SU-DHL-6 (cell line): ENCODE measurements at regions not wholly inside any gene's neighbourhood (a gene's known extent, or its start where the extent isn't known, plus 50 kb on each side); places are given as distances from the start of the nearest gene placed in this dataset.

ENCODE experiments used
- H2AFZ ChIP-seq: fragments of 200-600 bp; sonication (generic); 2 replicates; pipeline ENCODE4 v1.6.1; 2014; ENCODE audit warnings: low read depth, mild to moderate bottlenecking, moderate library complexity, mixed read lengths, antibody characterized with exemption, low read length; ENCODE audit not compliant: severe bottlenecking
- H3F3A ChIP-seq: fragments of 200-600 bp; shearing (Covaris generic); 2 replicates; pipeline ENCODE4 v1.6.0; 2016; ENCODE audit warnings: antibody characterized with exemption, mild to moderate bottlenecking; ENCODE audit not compliant: insufficient read depth
- H3K27ac ChIP-seq: fragments of 200-600 bp; sonication (generic); 2 replicates; pipeline ENCODE4 v1.5.1; 2016; ENCODE audit warnings: low read depth, mild to moderate bottlenecking, low read length, moderate library complexity, mixed read lengths
- H3K27me3 ChIP-seq: fragments of 200-600 bp; sonication (generic), shearing (Covaris generic); 2 replicates; pipeline ENCODE4 v1.6.0; 2014; ENCODE audit warnings: mild to moderate bottlenecking, low read length
- H3K36me3 ChIP-seq: fragments of 200-600 bp; sonication (generic); 2 replicates; pipeline ENCODE4 v1.6.1; 2014; ENCODE audit warnings: mild to moderate bottlenecking, low read length, mixed read lengths
- H3K4me2 ChIP-seq: fragments of 300-600, 200-600 bp; shearing (Covaris generic), sonication (generic); 2 replicates; pipeline ENCODE4 v1.6.0; 2014; ENCODE audit warnings: low read length, low read depth, mild to moderate bottlenecking; ENCODE audit not compliant: poor library complexity, severe bottlenecking
- H3K4me3 ChIP-seq: fragments of 200-600 bp; sonication (generic); 2 replicates; pipeline ENCODE4 v1.5.1; 2014; ENCODE audit warnings: antibody characterized with exemption, low read length, mild to moderate bottlenecking, mixed read lengths; ENCODE audit not compliant: insufficient read depth, poor library complexity, severe bottlenecking
- H3K79me2 ChIP-seq: fragments of 200-600 bp; sonication (generic); 2 replicates; pipeline ENCODE4 v1.6.1; 2014; ENCODE audit warnings: mild to moderate bottlenecking, low read length, moderate library complexity; ENCODE audit not compliant: insufficient read depth
- H3K9ac ChIP-seq: fragments of 200-600 bp; sonication (generic); 2 replicates; pipeline ENCODE4 v1.7.0; 2014; ENCODE audit warnings: mild to moderate bottlenecking, low read length
- H3K9me2 ChIP-seq: fragments of 200-600 bp; sonication (generic); replicated peaks from 2 replicates; pipeline ENCODE4 v1.6.1; 2014; ENCODE audit warnings: low read length; ENCODE audit not compliant: insufficient read depth
- H3K9me3 ChIP-seq: fragments of 200-600 bp; sonication (generic); 2 replicates; pipeline ENCODE4 v1.6.1; 2014; ENCODE audit warnings: low read length, mixed read lengths; ENCODE audit not compliant: insufficient read depth
- H4K20me1 ChIP-seq: fragments of 200-600 bp; sonication (generic); 2 replicates; pipeline ENCODE4 v1.6.1; 2014; ENCODE audit warnings: low read depth, mild to moderate bottlenecking, antibody characterized with exemption, low read length, moderate library complexity, mixed read lengths
- EZH2phosphoT487 ChIP-seq: fragments of 200-600 bp; sonication (generic), shearing (Covaris generic); conservative IDR thresholded peaks from 2 replicates; pipeline ENCODE4 v1.6.1; 2018; ENCODE audit warnings: mild to moderate bottlenecking, antibody characterized with exemption, low read length, moderate library complexity, mixed read lengths
- TF ChIP-seq, protein P1 (sequence below): fragments of 200-600 bp; sonication (generic); IDR thresholded peaks from one replicate; pipeline ENCODE4 v1.5.1; 2017; ENCODE audit warnings: antibody characterized with exemption, mild to moderate bottlenecking, low read length, moderate library complexity; ENCODE audit not compliant: insufficient read depth, poor library complexity, severe bottlenecking

DNA sequence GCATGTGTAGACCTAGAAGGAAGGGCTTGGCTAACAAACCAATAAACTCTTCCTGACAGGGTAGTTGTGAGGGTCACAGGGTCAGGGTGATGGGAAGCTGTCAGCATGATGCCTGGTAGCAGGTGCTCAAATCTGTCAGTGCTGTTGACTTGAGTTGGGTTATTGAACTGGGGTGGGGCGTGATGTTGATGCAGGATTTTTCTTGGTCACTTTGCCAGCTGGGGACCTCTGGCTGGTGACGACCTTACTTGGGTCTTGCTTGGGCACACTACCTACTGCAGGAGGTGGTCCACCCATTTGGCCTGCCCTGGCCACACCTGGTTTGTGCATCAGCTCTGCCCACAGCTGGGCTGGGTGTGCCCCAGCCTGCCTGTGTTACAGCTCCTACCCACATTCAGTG lies 624.4 kb downstream of the PTPRU start:
- H3K79me2 ChIP-seq = no peaks in the 10 kb centered on the region
- no peak overlapping the region for H3K4me2 ChIP-seq
- no peak overlapping the region for H2AFZ ChIP-seq
- H3K27me3 ChIP-seq = no peaks in the 10 kb centered on the region
- H4K20me1 ChIP-seq = no peaks in the 10 kb centered on the region
- no peaks in the 10 kb centered on the region for H3K36me3 ChIP-seq
- H3K27ac ChIP-seq = no peak overlapping the region
- no peaks in the 10 kb centered on the region for H3K9me2 ChIP-seq
- TF ChIP-seq, protein P1, sequence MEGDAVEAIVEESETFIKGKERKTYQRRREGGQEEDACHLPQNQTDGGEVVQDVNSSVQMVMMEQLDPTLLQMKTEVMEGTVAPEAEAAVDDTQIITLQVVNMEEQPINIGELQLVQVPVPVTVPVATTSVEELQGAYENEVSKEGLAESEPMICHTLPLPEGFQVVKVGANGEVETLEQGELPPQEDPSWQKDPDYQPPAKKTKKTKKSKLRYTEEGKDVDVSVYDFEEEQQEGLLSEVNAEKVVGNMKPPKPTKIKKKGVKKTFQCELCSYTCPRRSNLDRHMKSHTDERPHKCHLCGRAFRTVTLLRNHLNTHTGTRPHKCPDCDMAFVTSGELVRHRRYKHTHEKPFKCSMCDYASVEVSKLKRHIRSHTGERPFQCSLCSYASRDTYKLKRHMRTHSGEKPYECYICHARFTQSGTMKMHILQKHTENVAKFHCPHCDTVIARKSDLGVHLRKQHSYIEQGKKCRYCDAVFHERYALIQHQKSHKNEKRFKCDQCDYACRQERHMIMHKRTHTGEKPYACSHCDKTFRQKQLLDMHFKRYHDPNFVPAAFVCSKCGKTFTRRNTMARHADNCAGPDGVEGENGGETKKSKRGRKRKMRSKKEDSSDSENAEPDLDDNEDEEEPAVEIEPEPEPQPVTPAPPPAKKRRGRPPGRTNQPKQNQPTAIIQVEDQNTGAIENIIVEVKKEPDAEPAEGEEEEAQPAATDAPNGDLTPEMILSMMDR = no peak
- no peak overlapping the region for H3K4me3 ChIP-seq
- no peak overlapping the region for H3K9ac ChIP-seq
- H3K9me3 ChIP-seq = peaks cover 20% of the 10 kb centered on the region; the same call in 1 of the 2 replicates
- H3F3A ChIP-seq = no peaks in the 10 kb centered on the region

DNA sequence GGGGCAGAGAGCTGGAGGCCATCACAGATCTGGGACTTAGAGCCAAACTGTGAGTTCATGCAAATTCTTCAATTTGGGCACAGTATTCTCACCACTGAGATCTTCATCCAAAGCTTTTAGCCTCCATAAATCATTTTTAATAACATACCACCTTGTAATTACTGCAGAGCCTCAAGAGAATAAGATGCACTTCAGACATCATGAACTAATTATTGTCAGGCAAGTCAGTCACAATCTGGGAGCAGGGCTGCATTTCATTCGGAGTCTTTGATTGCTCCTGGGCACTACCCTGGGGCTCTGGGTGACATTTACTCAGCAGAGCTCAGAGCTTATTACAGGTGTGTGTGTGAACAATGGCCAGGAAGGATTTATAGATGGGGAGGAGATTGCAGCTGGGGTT lies 623.7 kb downstream of the PTPRU start:
- TF ChIP-seq, protein P1 = no peak
- no peak for TF ChIP-seq EZH2phosphoT487
- Histone ChIP-seq H3F3A (no peaks in the 10 kb centered on the region), H3K9me2 (no peaks in the 10 kb centered on the region), H3K4me3 (no peak overlapping the region), H3K27ac (no peak overlapping the region), H3K27me3 (no peaks in the 10 kb centered on the region), H3K9me3 (peaks cover 20% of the 10 kb centered on the region; the same call in 1 of the 2 replicates), H3K79me2 (no peaks in the 10 kb centered on the region), H3K36me3 (no peaks in the 10 kb centered on the region), H2AFZ (no peak overlapping the region), H3K4me2 (no peak overlapping the region), H3K9ac (no peak overlapping the region), H4K20me1 (no peaks in the 10 kb centered on the region)

DNA sequence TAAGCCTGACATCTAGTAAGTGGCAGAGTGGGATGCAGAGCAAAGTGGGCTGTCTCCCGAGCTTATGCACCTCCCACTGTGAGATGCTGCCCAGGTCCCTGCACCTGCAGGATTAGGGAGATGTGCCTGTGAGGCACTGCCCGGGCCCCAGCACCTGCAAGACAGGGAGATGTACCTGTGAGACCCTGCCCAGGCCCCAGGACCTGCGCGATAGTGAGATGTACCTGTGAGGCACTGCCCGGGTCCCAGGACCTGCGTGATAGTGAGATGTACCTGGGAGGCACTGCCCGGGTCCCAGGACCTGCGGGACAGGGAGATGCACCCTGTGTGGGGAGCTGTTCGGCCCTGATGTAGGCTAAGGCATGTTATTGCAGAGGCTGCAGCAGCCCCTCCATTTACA lies 622.8 kb downstream of the PTPRU start:
- no peak overlapping the region for H3K4me2 ChIP-seq
- no peak for TF ChIP-seq EZH2phosphoT487
- TF ChIP-seq, protein P1 = no peak
- H3F3A ChIP-seq = no peaks in the 10 kb centered on the region
- H3K27me3 ChIP-seq = no peaks in the 10 kb centered on the region
- no peak overlapping the region for H3K9ac ChIP-seq
- no peaks in the 10 kb centered on the region for H4K20me1 ChIP-seq
- H3K36me3 ChIP-seq = no peaks in the 10 kb centered on the region
- peaks cover 20% of the 10 kb centered on the region; the same call in 1 of the 2 replicates for H3K9me3 ChIP-seq
- no peak overlapping the region for H3K27ac ChIP-seq
- no peaks in the 10 kb centered on the region for H3K9me2 ChIP-seq
- H3K79me2 ChIP-seq = no peaks in the 10 kb centered on the region
- no peak overlapping the region for H2AFZ ChIP-seq
- no peak overlapping the region for H3K4me3 ChIP-seq

DNA sequence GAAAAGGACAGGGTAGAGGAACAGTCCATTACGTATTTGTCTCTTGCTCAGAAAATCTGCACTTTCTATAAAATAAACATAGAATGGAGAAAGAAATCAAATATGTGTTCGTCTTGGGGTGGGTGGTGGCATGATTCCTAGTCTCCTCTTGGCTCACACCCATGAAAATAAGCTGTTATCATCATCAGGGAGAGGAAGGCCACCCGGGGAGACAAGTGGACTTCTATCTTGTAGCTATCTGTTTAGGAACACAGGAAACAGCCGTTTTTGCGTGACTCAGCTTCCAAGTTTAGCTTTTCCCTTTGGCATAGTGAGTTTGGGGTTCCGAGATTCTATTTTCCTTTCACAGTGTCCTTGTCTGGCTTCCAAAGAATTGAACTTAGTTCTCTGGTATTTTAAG lies 622.3 kb downstream of the PTPRU start:
- TF ChIP-seq, protein P1 = no peak
- TF ChIP-seq EZH2phosphoT487 = no peak
- H3K27ac ChIP-seq = no peak overlapping the region

More for the DNA sequence above, 622.3 kb downstream of the PTPRU start:
- H3K79me2 ChIP-seq = no peaks in the 10 kb centered on the region
- no peaks in the 10 kb centered on the region for H3F3A ChIP-seq
- H3K9ac ChIP-seq = no peak overlapping the region
- H3K4me2 ChIP-seq = no peak overlapping the region
- H3K4me3 ChIP-seq = no peak overlapping the region
- no peaks in the 10 kb centered on the region for H3K9me2 ChIP-seq
- no peak overlapping the region for H2AFZ ChIP-seq
- no peaks in the 10 kb centered on the region for H3K27me3 ChIP-seq
- H3K9me3 ChIP-seq = peaks cover 20% of the 10 kb centered on the region; the same call in 1 of the 2 replicates
- H4K20me1 ChIP-seq = no peaks in the 10 kb centered on the region
- no peaks in the 10 kb centered on the region for H3K36me3 ChIP-seq
